Myocyte (in vitro differentiated cells): ENCODE measurements at regions not wholly inside any gene's neighbourhood (a gene's known extent, or its start where the extent isn't known, plus 50 kb on each side); places are given as distances from the start of the nearest gene placed in this dataset.

Experiments
- DNase-seq: peaks from one replicate; pipeline ENCODE4 v3.0.0-alpha.2; 2012; ENCODE audit warnings: low read depth

GRCh38 chr20:57023997-57024396, 242.4 kb downstream of the BMP7 start:
- DNase-seq, result no peak

GRCh38 chr20:57024849-57025248, 241.6 kb downstream of the BMP7 start:
- no peak for DNase-seq

- DNase-seq, result no peak
These were observed 241.2 kb downstream of the BMP7 start for GRCh38 chr20:57025261-57025660.

GRCh38 chr20:57025666-57026224, 240.7 kb downstream of the BMP7 start:
- no peak for DNase-seq

- no peak for DNase-seq
These were observed 238.7 kb downstream of the BMP7 start for GRCh38 chr20:57027777-57028176.

- DNase-seq, result peak; percentile 1
These were observed 235.5 kb downstream of the BMP7 start for GRCh38 chr20:57030611-57031600.

- DNase-seq, result no peak
These were observed 234.5 kb downstream of the BMP7 start for GRCh38 chr20:57031867-57032355.

GRCh38 chr20:57032847-57033246, 233.6 kb downstream of the BMP7 start:
- DNase-seq, result no peak

GRCh38 chr20:57034001-57034400, 232.4 kb downstream of the BMP7 start:
- DNase-seq, result no peak

GRCh38 chr20:57037689-57038088, 228.8 kb downstream of the BMP7 start:
- no peak for DNase-seq

- DNase-seq, result no peak
These were observed 227.6 kb downstream of the BMP7 start for GRCh38 chr20:57038608-57039440.

- no peak for DNase-seq
These were observed 226.0 kb downstream of the BMP7 start for GRCh38 chr20:57040466-57040865.

- no peak for DNase-seq
These were observed 225.5 kb downstream of the BMP7 start for GRCh38 chr20:57040924-57041323.

GRCh38 chr20:57043091-57043490, 223.3 kb downstream of the BMP7 start:
- DNase-seq, result no peak

GRCh38 chr20:57043669-57044268, 222.7 kb downstream of the BMP7 start:
- DNase-seq, result no peak

- no peak for DNase-seq
These were observed 219.0 kb downstream of the BMP7 start for GRCh38 chr20:57047281-57048026.

- no peak for DNase-seq
These were observed 218.2 kb downstream of the BMP7 start for GRCh38 chr20:57048027-57048869.

GRCh38 chr20:57049296-57049695, 217.1 kb downstream of the BMP7 start:
- no peak for DNase-seq

- no peak for DNase-seq
These were observed 215.3 kb downstream of the BMP7 start for GRCh38 chr20:57051096-57051495.

- no peak for DNase-seq
These were observed 213.4 kb downstream of the BMP7 start for GRCh38 chr20:57053067-57053466.
